CD4-positive, alpha-beta T cell (primary cell): ENCODE measurements at regions not wholly inside any gene's neighbourhood (a gene's known extent, or its start where the extent isn't known, plus 50 kb on each side); places are given as distances from the start of the nearest gene placed in this dataset.

Source experiments
- ATAC-seq: fragments of 200-7000 bp; cut with Tn5 transposase; one replicate; pipeline ENCODE4 v1.10.0; 2022; ENCODE audit warnings: mild to moderate bottlenecking; ENCODE audit not compliant: poor library complexity
- CTCF ChIA-PET: fragments of 350-600 bp; sonication (Branson Sonifier 250); formaldehyde crosslinking; loops from one replicate; lab custom pipeline; 2021; ENCODE audit warnings: antibody characterized with exemption, inconsistent platforms; lab: Charles Lee
- POLR2A ChIA-PET: fragments of 350-600 bp; sonication (Branson Sonifier 250); formaldehyde crosslinking; loops from one replicate; lab custom pipeline; 2021; ENCODE audit warnings: antibody characterized with exemption, inconsistent platforms; lab: Charles Lee
- DNase-seq, 14 experiments: peaks; one replicate each; pipeline ENCODE4 v3.0.0-alpha.2; 2013 to 2020; ENCODE audit warnings: mixed read lengths in 2 of 14
- H3K27ac ChIP-seq, 2 donors: one replicate each; pipeline versions ENCODE4 v1.5.1 to v1.7.0; 2013; ENCODE audit warnings: low read length in 2 of 2, low read depth in 1 of 2, mild to moderate bottlenecking in 1 of 2
- H3K27me3 ChIP-seq, 2 experiments: 1 replicate in 1 of 2; 2 replicates in 1 of 2; pipeline versions ENCODE4 v1.6.1 to v1.7.0; 2013; ENCODE audit warnings: low read length in 2 of 2, control low read depth in 1 of 2, mild to moderate bottlenecking in 1 of 2, moderate library complexity in 1 of 2; ENCODE audit not compliant: insufficient read depth in 2 of 2, control insufficient read depth in 1 of 2
- H3K36me3 ChIP-seq: one replicate; pipeline ENCODE4 v1.6.1; 2013; ENCODE audit warnings: low read length, control low read depth; ENCODE audit not compliant: insufficient read depth
- H3K4me1 ChIP-seq: one replicate; pipeline ENCODE4 v1.6.1; 2013; ENCODE audit warnings: low read length, control low read depth; ENCODE audit not compliant: insufficient read depth
- H3K4me3 ChIP-seq: one replicate; pipeline ENCODE4 v1.5.1; 2013; ENCODE audit warnings: mild to moderate bottlenecking, low read length, moderate library complexity
- H3K9me3 ChIP-seq, 2 experiments: 1 replicate in 1 of 2; 2 replicates in 1 of 2; pipeline versions ENCODE4 v1.6.1 to v1.7.0; 2013; ENCODE audit warnings: low read length in 2 of 2, mild to moderate bottlenecking in 2 of 2, control low read depth in 1 of 2, moderate library complexity in 1 of 2; ENCODE audit not compliant: control insufficient read depth in 1 of 2, insufficient read depth in 1 of 2
- H3K27ac Mint-ChIP-seq: one replicate; pipeline ENCODE4 v1.8.0; 2020; ENCODE audit warnings: mixed read lengths
- H3K27me3 Mint-ChIP-seq: one replicate; pipeline ENCODE4 v1.8.0; 2021; ENCODE audit warnings: mixed read lengths
- H3K36me3 Mint-ChIP-seq: one replicate; pipeline ENCODE4 v1.8.0; 2021; ENCODE audit warnings: low read depth, mixed read lengths
- H3K4me1 Mint-ChIP-seq: one replicate; pipeline ENCODE4 v1.8.0; 2021; ENCODE audit warnings: low read depth, mixed read lengths
- H3K4me3 Mint-ChIP-seq: one replicate; pipeline ENCODE4 v1.8.0; 2020; ENCODE audit warnings: mild to moderate bottlenecking, mixed read lengths
- H3K9me3 Mint-ChIP-seq: one replicate; pipeline ENCODE4 v1.8.0; 2020; ENCODE audit warnings: mixed read lengths
- intact Hi-C, 2 experiments: fragments of 100-400 bp; cut with DNase I in 1 of 2; cut with micrococcal nuclease in 1 of 2; formaldehyde crosslinking; loops; one replicate each; pipeline versions ENCODE4 v1.15.1 to v1.9.0; 2023 to 2025; cut with DNase I, micrococcal nuclease
- TF ChIP-seq, protein P1 (sequence below): fragments of 200-600 bp; IDR thresholded peaks from one replicate; pipeline ENCODE4 v1.8.0; 2022; ENCODE audit warnings: antibody characterized with exemption, mild to moderate bottlenecking

- TF ChIP-seq, protein P1, sequence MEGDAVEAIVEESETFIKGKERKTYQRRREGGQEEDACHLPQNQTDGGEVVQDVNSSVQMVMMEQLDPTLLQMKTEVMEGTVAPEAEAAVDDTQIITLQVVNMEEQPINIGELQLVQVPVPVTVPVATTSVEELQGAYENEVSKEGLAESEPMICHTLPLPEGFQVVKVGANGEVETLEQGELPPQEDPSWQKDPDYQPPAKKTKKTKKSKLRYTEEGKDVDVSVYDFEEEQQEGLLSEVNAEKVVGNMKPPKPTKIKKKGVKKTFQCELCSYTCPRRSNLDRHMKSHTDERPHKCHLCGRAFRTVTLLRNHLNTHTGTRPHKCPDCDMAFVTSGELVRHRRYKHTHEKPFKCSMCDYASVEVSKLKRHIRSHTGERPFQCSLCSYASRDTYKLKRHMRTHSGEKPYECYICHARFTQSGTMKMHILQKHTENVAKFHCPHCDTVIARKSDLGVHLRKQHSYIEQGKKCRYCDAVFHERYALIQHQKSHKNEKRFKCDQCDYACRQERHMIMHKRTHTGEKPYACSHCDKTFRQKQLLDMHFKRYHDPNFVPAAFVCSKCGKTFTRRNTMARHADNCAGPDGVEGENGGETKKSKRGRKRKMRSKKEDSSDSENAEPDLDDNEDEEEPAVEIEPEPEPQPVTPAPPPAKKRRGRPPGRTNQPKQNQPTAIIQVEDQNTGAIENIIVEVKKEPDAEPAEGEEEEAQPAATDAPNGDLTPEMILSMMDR, result no peak
- ChIA-PET POLR2A (no interaction called here), CTCF (interaction anchor here (0.6 kb wide), 1 partner anchor 41 kb away, joined by 3 read pairs; no protein-coding TSS in a partner anchor)
- Mint-ChIP-seq H3K4me3 (no peak overlapping the region), H3K9me3 (no peaks in the 10 kb centered on the region), H3K4me1 (no peaks in the 10 kb centered on the region), H3K36me3 (no peaks in the 10 kb centered on the region), H3K27ac (no peak overlapping the region), H3K27me3 (peaks cover 14% of the 10 kb centered on the region)
- intact Hi-C loops, result no loop called here
- ATAC-seq (no peak), DNase-seq (no peak)
- H3K4me3 ChIP-seq, result no peak overlapping the region
- no peaks in the 10 kb centered on the region for H3K36me3 ChIP-seq
- H3K4me1 ChIP-seq, result no peaks in the 10 kb centered on the region
- no peaks in the 10 kb centered on the region for H3K9me3 ChIP-seq
- H3K27ac ChIP-seq, result no peak overlapping the region
- peaks cover 0 to 9% of the 10 kb centered on the region in 2 experiments for H3K27me3 ChIP-seq
Observed at GRCh38 chr1:90561911-90562310, 155.2 kb downstream of the BARHL2 start.

- Histone ChIP-seq H3K4me1 (no peaks in the 10 kb centered on the region), H3K4me3 (no peak overlapping the region), H3K27me3 (peaks cover 0 to 9% of the 10 kb centered on the region in 2 experiments), H3K9me3 (no peaks in the 10 kb centered on the region), H3K27ac (no peak overlapping the region), H3K36me3 (no peaks in the 10 kb centered on the region)
- TF ChIP-seq, protein P1, result no peak
- POLR2A ChIA-PET, result no interaction called here
- H3K27ac Mint-ChIP-seq, result no peak overlapping the region
- H3K36me3 Mint-ChIP-seq, result no peaks in the 10 kb centered on the region
- CTCF ChIA-PET, result no interaction called here
- no peak for ATAC-seq
- H3K4me3 Mint-ChIP-seq, result no peak overlapping the region
- no peaks in the 10 kb centered on the region for H3K9me3 Mint-ChIP-seq
- no peak for DNase-seq
- peaks cover 14% of the 10 kb centered on the region for H3K27me3 Mint-ChIP-seq
- H3K4me1 Mint-ChIP-seq, result no peaks in the 10 kb centered on the region
- intact Hi-C loops, result no loop called here
Observed at GRCh38 chr1:90561103-90561783, 155.9 kb downstream of the BARHL2 start.

DNA sequence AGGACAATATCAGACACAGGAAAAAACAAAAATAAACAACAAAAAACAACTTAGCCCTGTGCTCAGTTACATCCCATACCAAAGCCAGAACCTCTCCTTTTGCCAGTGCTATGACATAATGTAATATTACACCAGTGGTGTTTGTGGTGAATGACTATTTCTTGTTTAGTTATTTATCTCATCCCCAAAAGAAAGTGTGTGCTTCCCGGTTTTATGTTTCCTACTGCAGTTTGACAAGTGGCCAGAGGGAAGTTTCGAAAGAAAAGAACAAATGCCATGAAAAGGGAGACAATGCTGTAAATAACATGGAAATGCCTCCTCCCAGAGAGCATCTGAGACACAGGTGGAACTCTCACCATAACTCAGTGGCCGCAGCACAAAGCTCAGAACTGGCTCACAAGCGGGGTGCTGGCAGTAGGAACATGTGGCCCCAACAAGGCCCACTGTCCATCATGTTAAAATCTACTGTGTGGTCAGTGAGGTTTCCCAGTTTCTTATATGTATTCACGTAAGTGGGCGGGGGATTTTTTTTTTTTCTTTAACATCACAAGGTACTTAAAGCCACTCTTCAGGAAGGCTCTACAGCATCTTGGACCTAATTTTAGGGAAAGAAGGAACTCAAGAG is 158.2 kb downstream of the BARHL2 start:
- Mint-ChIP-seq H3K36me3 (no peaks in the 10 kb centered on the region), H3K4me3 (no peak overlapping the region), H3K27ac (no peak overlapping the region), H3K4me1 (no peaks in the 10 kb centered on the region), H3K9me3 (no peaks in the 10 kb centered on the region), H3K27me3 (peaks cover 14% of the 10 kb centered on the region)
- no peaks in the 10 kb centered on the region for H3K4me1 ChIP-seq
- TF ChIP-seq, protein P1, result no peak
- intact Hi-C loops, result no loop called here
- POLR2A ChIA-PET, result no interaction called here
- peaks cover 0 to 9% of the 10 kb centered on the region in 2 experiments for H3K27me3 ChIP-seq
- CTCF ChIA-PET, result no interaction called here
- DNase-seq, result no peak
- no peaks in the 10 kb centered on the region for H3K9me3 ChIP-seq
- ATAC-seq, result no peak
- no peaks in the 10 kb centered on the region for H3K36me3 ChIP-seq
- H3K27ac ChIP-seq, result no peak overlapping the region
- no peak overlapping the region for H3K4me3 ChIP-seq
